B cell (primary cell): ENCODE measurements at regions not wholly inside any gene's neighbourhood (a gene's known extent, or its start where the extent isn't known, plus 50 kb on each side); places are given as distances from the start of the nearest gene placed in this dataset.

ENCODE experiments used
- ATAC-seq: fragments of 200-7000 bp; cut with Tn5 transposase; one replicate; pipeline ENCODE4 v1.10.0; 2021; ENCODE audit warnings: low read depth, mild to moderate bottlenecking, moderate number of reproducible peaks, moderate library complexity
- CTCF ChIA-PET: fragments of 350-600 bp; sonication (Branson Sonifier 250); formaldehyde crosslinking; loops from one replicate; lab custom pipeline; 2021; ENCODE audit warnings: antibody characterized with exemption, inconsistent platforms; lab: Charles Lee
- POLR2A ChIA-PET: fragments of 350-600 bp; sonication (Branson Sonifier 250); formaldehyde crosslinking; loops from one replicate; lab custom pipeline; 2021; ENCODE audit warnings: antibody characterized with exemption; lab: Charles Lee
- DNase-seq: peaks from one replicate; pipeline ENCODE4 v3.0.0; 2013
- H2AFZ ChIP-seq: 2 replicates; pipeline ENCODE4 v1.6.1; 2012; ENCODE audit warnings: mild to moderate bottlenecking, low read depth, low read length; ENCODE audit not compliant: insufficient read depth, poor library complexity, severe bottlenecking
- H3K27ac ChIP-seq, 2 donors: 1 replicate in 1 of 2; 2 replicates in 1 of 2; pipeline ENCODE4 v1.5.1; 2012 to 2013; ENCODE audit warnings: low read length in 2 of 2, mild to moderate bottlenecking in 2 of 2, moderate library complexity in 1 of 2
- H3K27me3 ChIP-seq, 4 experiments: fragments of 200-600 bp in 1 of 4; sonication (generic) in 1 of 4; replicated peaks in 1 of 4; 1 replicate in 2 of 4; 2 replicates in 2 of 4; pipeline versions ENCODE4 v1.6.1 to v1.7.0; 2013 to 2016; ENCODE audit warnings: low read length in 3 of 4, mild to moderate bottlenecking in 2 of 4, mixed read lengths in 1 of 4, moderate library complexity in 1 of 4; ENCODE audit not compliant: insufficient read depth in 4 of 4, control insufficient read depth in 3 of 4; ENCODE audit errors: control extremely low read depth in 1 of 4
- H3K36me3 ChIP-seq, 2 experiments: replicated peaks in 1 of 2; 1 replicate in 1 of 2; 2 replicates in 1 of 2; pipeline versions ENCODE4 v1.6.1 to v1.7.1; 2013; ENCODE audit warnings: low read length in 1 of 2; ENCODE audit not compliant: insufficient read depth in 2 of 2, control insufficient read depth in 1 of 2; ENCODE audit errors: control extremely low read depth in 1 of 2, extremely low read depth in 1 of 2
- H3K4me1 ChIP-seq, 2 donors: fragments of 200-600 bp in 1 of 2; sonication (generic) in 1 of 2; 1 replicate in 1 of 2; 2 replicates in 1 of 2; pipeline versions ENCODE4 v1.5.1 to v1.6.1; 2013 to 2017; ENCODE audit warnings: low read length in 2 of 2; ENCODE audit not compliant: control insufficient read depth in 2 of 2, insufficient read depth in 2 of 2
- H3K4me2 ChIP-seq: replicated peaks from 2 replicates; pipeline ENCODE3; 2012; ENCODE audit warnings: mild to moderate bottlenecking, low read depth, low read length; ENCODE audit not compliant: poor library complexity, severe bottlenecking
- H3K4me3 ChIP-seq, 5 experiments: fragments of 200-600 bp in 1 of 5; sonication (generic) in 1 of 5; 1 replicate in 3 of 5; 2 replicates in 2 of 5; pipeline versions ENCODE4 v1.5.1 to v1.7.0; 2011 to 2016; ENCODE audit warnings: low read length in 4 of 5, mild to moderate bottlenecking in 4 of 5, low read depth in 2 of 5, control low read depth in 1 of 5, moderate library complexity in 1 of 5; ENCODE audit not compliant: insufficient read depth in 1 of 5; ENCODE audit errors: control extremely low read depth in 1 of 5, extremely low read depth in 1 of 5
- H3K79me2 ChIP-seq: fragments of 200-600 bp; sonication (generic); one replicate; pipeline ENCODE4 v1.6.0; 2016; ENCODE audit warnings: low read length; ENCODE audit not compliant: control insufficient read depth, insufficient read depth
- H3K9ac ChIP-seq: fragments of 200-600 bp; sonication (generic); 2 replicates; pipeline ENCODE4 v1.6.1; 2017; ENCODE audit warnings: mild to moderate bottlenecking, low read length, moderate library complexity
- H3K9me3 ChIP-seq, 3 donors: one replicate each; pipeline versions ENCODE4 v1.6.1 to v1.7.1; 2013; ENCODE audit warnings: low read length in 2 of 3; ENCODE audit not compliant: control insufficient read depth in 2 of 3, insufficient read depth in 1 of 3; ENCODE audit errors: control extremely low read depth in 1 of 3
- H4K20me1 ChIP-seq: 2 replicates; pipeline ENCODE4 v1.6.0; 2012; ENCODE audit warnings: mild to moderate bottlenecking, low read length; ENCODE audit not compliant: insufficient read depth, control insufficient read depth, poor library complexity, severe bottlenecking
- H3K27ac Mint-ChIP-seq: one replicate; pipeline ENCODE4 v1.8.0; 2021; ENCODE audit warnings: mixed read lengths
- H3K27me3 Mint-ChIP-seq: one replicate; pipeline ENCODE4 v1.8.0; 2021; ENCODE audit warnings: mixed read lengths
- H3K4me1 Mint-ChIP-seq: one replicate; pipeline ENCODE4 v1.8.0; 2021; ENCODE audit warnings: mixed read lengths
- H3K4me3 Mint-ChIP-seq: one replicate; pipeline ENCODE4 v1.8.0; 2021; ENCODE audit warnings: mixed read lengths
- H3K9me3 Mint-ChIP-seq: one replicate; pipeline ENCODE4 v1.8.0; 2022; ENCODE audit warnings: mixed read lengths; ENCODE audit not compliant: insufficient read depth
- CTCF ChIP-seq: fragments of 200-600 bp; IDR thresholded peaks from one replicate; pipeline ENCODE4 v1.8.0; 2022; ENCODE audit warnings: antibody characterized with exemption, mild to moderate bottlenecking
- EZH2 ChIP-seq: IDR thresholded peaks from 2 replicates; pipeline ENCODE4 v1.6.1; 2012; ENCODE audit warnings: borderline replicate concordance, low read depth, mild to moderate bottlenecking, moderate library complexity, low read length; ENCODE audit not compliant: insufficient read depth, poor library complexity, severe bottlenecking
- WGBS: methylation state at CpG from one replicate; pipeline ENCODE4 v1.1.5; 2013; ENCODE audit warnings: missing lambda C conversion rate; ENCODE audit not compliant: insufficient coverage; 5-methylcytosine and 5-hydroxymethylcytosine counted together
- intact Hi-C: fragments of 100-400 bp; cut with micrococcal nuclease; formaldehyde crosslinking; loops from one replicate; pipeline ENCODE4 v1.10.0; 2022

- Histone ChIP-seq H4K20me1 (no peaks in the 10 kb centered on the region), H3K79me2 (no peaks in the 10 kb centered on the region), H3K4me2 (no peak overlapping the region), H3K9ac (no peak overlapping the region), H3K27ac (no peak overlapping the region), H3K36me3 (no peaks in the 10 kb centered on the region), H3K27me3 (no peaks in the 10 kb centered on the region), H3K4me3 (no peak overlapping the region), H2AFZ (no peak overlapping the region), H3K9me3 (no peaks in the 10 kb centered on the region), H3K4me1 (no peaks in the 10 kb centered on the region)
- no peaks in the 10 kb centered on the region for H3K27me3 Mint-ChIP-seq
- DNase-seq: no peak
- ChIA-PET POLR2A (no interaction called here), CTCF (no interaction called here)
- no CpG with 5 or more reads among the region's 1 CpG for WGBS
- H3K4me1 Mint-ChIP-seq: no peaks in the 10 kb centered on the region
- no peak for TF ChIP-seq EZH2
- no peak for TF ChIP-seq CTCF
- intact Hi-C loops: no loop called here
- no peak overlapping the region for H3K4me3 Mint-ChIP-seq
- peaks cover 4% of the 10 kb centered on the region for H3K9me3 Mint-ChIP-seq
- ATAC-seq: no peak
- H3K27ac Mint-ChIP-seq: no peak overlapping the region
Measured at GRCh38 chr3:68228856-68229255, 574.4 kb upstream of the SUCLG2 start.

DNA sequence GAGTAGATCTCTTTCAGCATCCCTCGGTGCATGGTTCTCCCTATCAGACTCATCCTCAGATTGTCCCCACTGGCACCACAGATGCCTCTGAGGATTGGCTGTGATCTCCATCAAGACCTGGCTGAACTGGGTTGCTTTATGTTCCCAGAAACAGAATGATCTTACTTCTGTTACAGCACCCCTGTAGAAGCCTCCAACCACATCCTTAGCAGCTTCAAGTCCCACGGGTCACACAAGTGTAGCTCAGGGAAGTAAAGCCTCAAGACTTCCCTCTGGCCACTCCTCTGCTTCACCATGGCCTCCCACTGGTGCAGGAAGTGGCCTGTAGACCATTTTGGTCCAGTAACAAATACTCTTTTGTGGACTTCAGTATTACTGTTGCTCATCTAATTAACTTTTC is 566.4 kb upstream of the SUCLG2 start:
- Histone ChIP-seq H3K79me2 (no peaks in the 10 kb centered on the region), H3K9ac (no peak overlapping the region), H3K4me2 (no peak overlapping the region), H4K20me1 (no peaks in the 10 kb centered on the region), H3K4me1 (no peaks in the 10 kb centered on the region), H2AFZ (no peak overlapping the region), H3K27me3 (no peaks in the 10 kb centered on the region), H3K36me3 (no peaks in the 10 kb centered on the region), H3K9me3 (no peaks in the 10 kb centered on the region), H3K27ac (no peak overlapping the region), H3K4me3 (no peak overlapping the region)
- H3K9me3 Mint-ChIP-seq: no peaks in the 10 kb centered on the region
- ChIA-PET POLR2A (no interaction called here), CTCF (no interaction called here)
- no peak overlapping the region for H3K27ac Mint-ChIP-seq
- no peaks in the 10 kb centered on the region for H3K4me1 Mint-ChIP-seq
- no peaks in the 10 kb centered on the region for H3K27me3 Mint-ChIP-seq
- ATAC-seq (no peak), DNase-seq (no peak)
- no peak overlapping the region for H3K4me3 Mint-ChIP-seq
- TF ChIP-seq EZH2: no peak
- no peak for TF ChIP-seq CTCF
- WGBS: 58% methylated on average over 2 of the region's 2 CpGs
- intact Hi-C loops: no loop called here
